ENCODE measurements at regions not wholly inside any gene's neighbourhood (a gene's known extent, or its start where the extent isn't known, plus 50 kb on each side); places are given as distances from the start of the nearest gene placed in this dataset.

GRCh38 chr17:72056155-72056554, 64.7 kb upstream of the SOX9 start:
- H2BK15ac ChIP-seq (ENCODE audit: low read length) = no peak overlapping the region
- H4K8ac ChIP-seq (ENCODE audit: extremely low read depth, insufficient read depth, low read length) = no peak overlapping the region
- H2AK5ac ChIP-seq (ENCODE audit: low read depth, low read length) = no peak overlapping the region
- H3K23me2 ChIP-seq (ENCODE audit: low read depth, low read length) = no peaks in the 10 kb centered on the region
- no peak overlapping the region for H3K23ac ChIP-seq (ENCODE audit: insufficient read length)
- no peak overlapping the region for H2BK12ac ChIP-seq (ENCODE audit: low read depth, low read length)
- H3K79me2 ChIP-seq (ENCODE audit: control insufficient read depth in 1 of 2, insufficient read depth in 2 of 2, low read length in 2 of 2) = no peaks in the 10 kb centered on the region
- no peak overlapping the region for H3K18ac ChIP-seq (ENCODE audit: extremely low read depth, low read length)
- POLR2A ChIA-PET (ENCODE audit: partially characterized antibody) = no interaction called here
- no peak overlapping the region for H2AFZ ChIP-seq (ENCODE audit: low read length)
- H3K9ac ChIP-seq (replicated peaks in 1 of 4; ENCODE audit: extremely low read depth in 1 of 4, low read depth in 3 of 4, low read length in 3 of 4) = no peak overlapping the region
- no peak overlapping the region for H3K4me2 ChIP-seq (ENCODE audit: insufficient read depth in 1 of 2, low read depth in 2 of 2, low read length in 2 of 2)
- H3K27me3 ChIP-seq (replicated peaks in 1 of 4; ENCODE audit: control insufficient read depth in 3 of 4, extremely low read depth in 1 of 4, insufficient read depth in 3 of 4, low read length in 3 of 4) = no peaks in the 10 kb centered on the region
- no peaks in the 10 kb centered on the region for H4K20me1 ChIP-seq (replicated peaks in 1 of 2; ENCODE audit: control insufficient read depth in 1 of 2, insufficient read depth in 2 of 2, low read length in 2 of 2)
- H4K91ac ChIP-seq (replicated peaks; ENCODE audit: insufficient read length, low read length) = no peak overlapping the region
- H3K79me1 ChIP-seq (ENCODE audit: low read depth, low read length) = no peaks in the 10 kb centered on the region
- H4K5ac ChIP-seq (ENCODE audit: insufficient read length, low read depth, low read length) = no peak overlapping the region
- FAIRE-seq = no peak
- H3K56ac ChIP-seq (replicated peaks; ENCODE audit: insufficient read length, low read depth, low read length) = no peak overlapping the region
- no peak overlapping the region for H3K14ac ChIP-seq (ENCODE audit: insufficient read length)
- no peak overlapping the region for H2BK5ac ChIP-seq (ENCODE audit: low read depth, low read length)
- H3K36me3 ChIP-seq (ENCODE audit: control insufficient read depth in 2 of 4, insufficient read depth in 4 of 4, low read length in 3 of 4) = no peaks in the 10 kb centered on the region
- DNase-seq (ENCODE audit: low read depth in 1 of 2, low spot score in 2 of 2) = no peak
- H2BK120ac ChIP-seq (replicated peaks; ENCODE audit: low read depth, low read length) = no peak overlapping the region
- CTCF ChIA-PET (ENCODE audit: partially characterized antibody) = interaction anchor here (0.6 to 1.2 kb wide), 4 partner anchors 90 to 193 kb away, joined by 3 to 4 read pairs (median 3); no protein-coding TSS in a partner anchor
- H3K4me1 ChIP-seq (replicated peaks in 1 of 4; ENCODE audit: control insufficient read depth in 3 of 4, insufficient read depth in 4 of 4, low read length in 3 of 4) = peaks cover 0 to 3% (median 0%) of the 10 kb centered on the region in 4 experiments; a peak in 2 of 7 replicates
- no peak overlapping the region for H3K4ac ChIP-seq (replicated peaks; ENCODE audit: insufficient read length, low read depth, low read length)
- no peak overlapping the region for H3K27ac ChIP-seq (ENCODE audit: low read depth, low read length)
- no peak overlapping the region for H3K4me3 ChIP-seq (ENCODE audit: extremely low read depth in 1 of 4, insufficient read depth in 2 of 4, low read depth in 3 of 4, low read length in 4 of 4)
- WGBS, 2 experiments (ENCODE audit: extremely low coverage in 1 of 2, insufficient coverage in 1 of 2, insufficient read length in 1 of 2, insufficient replicate concordance in 2 of 2, low coverage in 1 of 2, low lambda C conversion rate in 2 of 2, missing lambda C conversion rate in 1 of 2) = 94% methylated on average over 4 of the region's 4 CpGs; no CpG with 5 or more reads in 1 of the 2 experiments
- H3K9me3 ChIP-seq (ENCODE audit: insufficient read depth in 2 of 2, low read depth in 1 of 2, low read length in 1 of 2) = no peaks in the 10 kb centered on the region
- H2BK20ac ChIP-seq (ENCODE audit: low read length) = no peak overlapping the region
- TF ChIP-seq NRF1 (IDR thresholded peaks at IDR 0.05; ENCODE audit: low read depth, low read length) (no peak), MAX (IDR thresholded peaks at IDR 0.05) (no peak), SUZ12 (IDR thresholded peaks at IDR 0.05; ENCODE audit: low read length) (no peak), CREB1 (IDR thresholded peaks at IDR 0.05) (no peak), POLR2AphosphoS5 (IDR thresholded peaks at IDR 0.05; ENCODE audit: low read depth, low read length) (no peak), KDM1A (IDR thresholded peaks at IDR 0.05; ENCODE audit: borderline replicate concordance, low read length) (no peak), USF2 (IDR thresholded peaks at IDR 0.05; ENCODE audit: low read length) (no peak), POLR2A (IDR thresholded peaks at IDR 0.05; ENCODE audit: control extremely low read depth in 1 of 2, low read depth in 2 of 2, low read length in 2 of 2) (no peak), RAD21 (IDR thresholded peaks at IDR 0.05 in 1 of 2, conservative IDR thresholded peaks at IDR 0.05 in 1 of 2; ENCODE audit: low read depth in 2 of 2, low read length in 2 of 2) (no peak), EZH2 (IDR thresholded peaks at IDR 0.05; ENCODE audit: low read depth, low read length, severe bottlenecking) (no peak), SIX5 (IDR thresholded peaks at IDR 0.05; ENCODE audit: low read depth, low read length) (no peak), JUND (IDR thresholded peaks at IDR 0.05; ENCODE audit: low read length) (no peak), SIRT6 (IDR thresholded peaks at IDR 0.05; ENCODE audit: low read length) (no peak), YY1 (IDR thresholded peaks at IDR 0.05; ENCODE audit: low read depth, low read length) (no peak), NANOG (IDR thresholded peaks at IDR 0.05; ENCODE audit: insufficient read depth, low read depth, low read length, poor library complexity, severe bottlenecking) (no peak)
